ENCODE measurements at regions not wholly inside any gene's neighbourhood (a gene's known extent, or its start where the extent isn't known, plus 50 kb on each side); places are given as distances from the start of the nearest gene placed in this dataset.

- no peaks in the 10 kb centered on the region for H3K27me3 Mint-ChIP-seq
- peaks cover 21% of the 10 kb centered on the region for H3K4me1 Mint-ChIP-seq
- H3K27ac Mint-ChIP-seq, result peak overlapping the region; percentile 79
These were observed 72.3 kb upstream of the NTPCR start for GRCh38 chr1:232878086-232878485.

DNA sequence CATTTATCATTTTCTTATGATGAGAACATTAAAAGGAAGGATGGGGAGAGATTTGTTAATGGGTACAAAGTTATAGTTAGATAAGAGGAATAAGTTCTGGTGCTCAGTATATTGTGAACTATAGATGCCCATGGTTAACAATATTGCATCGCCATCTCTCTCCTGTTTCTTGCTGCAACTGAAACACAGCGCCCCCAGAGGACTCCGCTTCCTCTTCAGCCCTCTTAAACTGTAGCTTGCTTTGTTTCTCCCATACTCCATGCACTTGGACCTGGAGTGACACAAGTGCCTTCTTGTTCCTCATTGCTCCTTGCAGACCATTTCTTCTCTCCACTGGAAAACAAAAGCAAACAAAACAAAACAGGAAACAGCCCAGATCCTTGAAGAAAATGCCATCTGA, 70.1 kb upstream of the NTPCR start:
- Mint-ChIP-seq H3K9me3 (peaks cover 3% of the 10 kb centered on the region), H3K4me1 (peaks cover 21% of the 10 kb centered on the region), H3K36me3 (ENCODE audit: low read depth) (no peaks in the 10 kb centered on the region), H3K4me3 (no peak overlapping the region), H3K27me3 (no peaks in the 10 kb centered on the region), H3K27ac (no peak overlapping the region)
- no peak for ATAC-seq
- DNase-seq, result peak; percentile 12

More at GRCh38 chr1:232878086-232878485, 72.3 kb upstream of the NTPCR start:
- H3K36me3 Mint-ChIP-seq (ENCODE audit: low read depth), result no peaks in the 10 kb centered on the region
- H3K9me3 Mint-ChIP-seq, result peaks cover 3% of the 10 kb centered on the region
- ATAC-seq (no peak), DNase-seq (no peak)
- H3K4me3 Mint-ChIP-seq, result no peak overlapping the region

- no peak overlapping the region for H3K4me3 Mint-ChIP-seq
- H3K27ac Mint-ChIP-seq, result no peak overlapping the region
- no peaks in the 10 kb centered on the region for H3K36me3 Mint-ChIP-seq (ENCODE audit: low read depth)
- H3K27me3 Mint-ChIP-seq, result no peaks in the 10 kb centered on the region
- H3K4me1 Mint-ChIP-seq, result no peaks in the 10 kb centered on the region
- DNase-seq, result no peak
- no peak for ATAC-seq
- H3K9me3 Mint-ChIP-seq, result no peaks in the 10 kb centered on the region
These were observed 66.3 kb upstream of the NTPCR start for GRCh38 chr1:232883992-232884661.

GRCh38 chr1:232886271-232886670, 64.1 kb upstream of the NTPCR start:
- ATAC-seq (no peak), DNase-seq (no peak)
- H3K27me3 Mint-ChIP-seq, result no peaks in the 10 kb centered on the region
- H3K4me1 Mint-ChIP-seq, result peaks cover 9% of the 10 kb centered on the region
- H3K9me3 Mint-ChIP-seq, result no peaks in the 10 kb centered on the region
- no peak overlapping the region for H3K4me3 Mint-ChIP-seq
- no peak overlapping the region for H3K27ac Mint-ChIP-seq
- H3K36me3 Mint-ChIP-seq (ENCODE audit: low read depth), result no peaks in the 10 kb centered on the region

DNA sequence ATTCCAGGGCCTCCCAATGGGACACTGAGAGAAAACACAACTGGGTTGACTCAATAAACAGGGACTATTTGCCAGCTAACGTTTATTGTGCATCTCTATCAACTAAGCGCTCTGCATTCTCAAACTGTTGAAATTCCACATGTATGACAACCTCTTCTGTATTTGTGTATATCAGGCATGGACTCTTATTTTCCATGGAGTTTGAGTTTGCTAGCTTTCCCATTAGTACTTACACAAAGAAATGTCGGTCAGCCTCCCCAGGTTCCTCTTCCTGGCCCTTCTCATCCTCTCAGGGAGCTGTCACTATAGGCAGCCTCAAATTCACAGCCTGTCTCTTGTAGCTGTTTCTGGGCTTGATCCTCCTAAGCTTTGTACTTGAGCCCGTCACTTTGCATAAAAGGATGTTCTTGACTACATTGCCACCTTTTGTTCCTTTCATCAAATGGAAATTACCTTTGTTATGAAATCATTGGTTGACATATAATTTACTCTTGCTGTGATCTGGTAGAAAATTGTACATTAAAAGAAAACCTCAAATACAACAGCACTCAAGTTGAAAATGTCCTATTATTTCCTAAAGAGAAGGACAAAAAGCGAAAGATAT, 60.0 kb upstream of the NTPCR start:
- Mint-ChIP-seq H3K27ac (peak overlapping the region; percentile 52), H3K4me1 (peaks cover 12% of the 10 kb centered on the region), H3K4me3 (no peak overlapping the region), H3K9me3 (peaks cover 6% of the 10 kb centered on the region), H3K36me3 (ENCODE audit: low read depth) (no peaks in the 10 kb centered on the region), H3K27me3 (no peaks in the 10 kb centered on the region)
- ATAC-seq (no peak), DNase-seq (no peak)

DNA sequence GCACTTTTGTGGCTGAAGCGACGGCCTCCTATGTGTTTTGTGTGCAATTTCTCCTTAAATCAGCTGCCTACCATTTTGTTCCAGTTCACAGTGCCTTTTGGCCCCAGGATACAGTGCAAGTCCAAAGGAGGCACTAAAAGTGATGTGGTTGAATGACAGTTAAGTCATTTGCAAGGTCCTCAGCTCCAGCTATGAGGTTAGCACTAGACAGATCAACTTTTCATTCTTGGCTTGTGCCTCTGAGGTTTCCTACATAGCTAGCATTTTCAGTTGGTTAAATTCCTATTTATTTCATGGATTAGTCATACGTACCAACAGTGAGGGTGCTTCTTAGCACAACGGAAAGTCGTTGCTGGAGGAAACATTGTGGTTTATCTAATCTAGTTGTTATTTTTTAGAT, 59.3 kb upstream of the NTPCR start:
- peaks cover 6% of the 10 kb centered on the region for H3K9me3 Mint-ChIP-seq
- H3K4me3 Mint-ChIP-seq, result no peak overlapping the region
- no peaks in the 10 kb centered on the region for H3K36me3 Mint-ChIP-seq (ENCODE audit: low read depth)
- ATAC-seq, result peak; percentile 92
- H3K27ac Mint-ChIP-seq, result peak overlapping the region; percentile 52
- H3K4me1 Mint-ChIP-seq, result peaks cover 12% of the 10 kb centered on the region
- H3K27me3 Mint-ChIP-seq, result no peaks in the 10 kb centered on the region
- no peak for DNase-seq

GRCh38 chr1:232891656-232892317, 58.6 kb upstream of the NTPCR start:
- Mint-ChIP-seq H3K4me3 (no peak overlapping the region), H3K36me3 (ENCODE audit: low read depth) (no peaks in the 10 kb centered on the region), H3K27me3 (no peaks in the 10 kb centered on the region), H3K9me3 (peaks cover 6% of the 10 kb centered on the region), H3K4me1 (peaks cover 12% of the 10 kb centered on the region), H3K27ac (no peak overlapping the region)
- ATAC-seq (no peak), DNase-seq (no peak)

DNA sequence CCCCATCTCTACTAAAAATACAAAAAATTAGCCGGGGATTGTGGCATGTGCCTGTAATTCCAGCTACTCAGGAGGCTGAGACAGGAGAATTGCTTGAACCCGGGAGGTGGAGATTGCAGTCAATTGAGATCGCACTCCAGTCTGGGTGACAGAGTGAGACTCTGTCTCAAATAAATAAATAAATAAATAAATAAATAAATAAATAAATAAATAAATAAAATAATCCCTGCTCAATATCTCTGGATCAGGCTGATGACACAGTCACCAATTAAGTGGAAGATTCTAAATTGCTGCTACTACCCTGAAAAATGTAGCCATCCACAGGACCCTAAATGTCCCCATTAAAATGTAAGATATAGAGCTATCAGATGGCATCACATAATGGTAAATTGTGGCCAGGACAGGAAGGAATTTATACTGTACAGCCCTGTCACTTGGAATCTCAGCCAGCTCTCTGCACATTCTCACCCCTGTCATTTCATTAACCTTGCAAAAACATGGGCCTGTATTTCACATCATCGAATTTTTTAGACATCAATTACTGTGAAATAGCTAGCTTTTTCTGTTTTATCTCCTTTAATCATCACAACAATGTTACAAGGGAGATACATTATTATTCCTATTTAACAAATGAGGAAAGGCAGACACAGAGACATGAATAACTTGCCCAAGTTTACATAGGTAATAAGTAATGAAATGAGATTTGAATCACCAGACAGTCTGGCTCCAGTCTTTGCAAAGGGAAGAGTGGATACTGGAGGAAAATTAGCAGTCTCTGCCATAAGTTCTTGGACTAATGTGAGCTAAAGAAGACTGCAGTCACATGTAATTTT, 56.7 kb upstream of the NTPCR start:
- H3K27ac Mint-ChIP-seq, result no peak overlapping the region
- DNase-seq (no peak), ATAC-seq (no peak)
- H3K36me3 Mint-ChIP-seq (ENCODE audit: low read depth), result no peaks in the 10 kb centered on the region
- H3K4me1 Mint-ChIP-seq, result peaks cover 12% of the 10 kb centered on the region
- H3K4me3 Mint-ChIP-seq, result no peak overlapping the region
- H3K9me3 Mint-ChIP-seq, result peaks cover 6% of the 10 kb centered on the region
- H3K27me3 Mint-ChIP-seq, result no peaks in the 10 kb centered on the region

DNA sequence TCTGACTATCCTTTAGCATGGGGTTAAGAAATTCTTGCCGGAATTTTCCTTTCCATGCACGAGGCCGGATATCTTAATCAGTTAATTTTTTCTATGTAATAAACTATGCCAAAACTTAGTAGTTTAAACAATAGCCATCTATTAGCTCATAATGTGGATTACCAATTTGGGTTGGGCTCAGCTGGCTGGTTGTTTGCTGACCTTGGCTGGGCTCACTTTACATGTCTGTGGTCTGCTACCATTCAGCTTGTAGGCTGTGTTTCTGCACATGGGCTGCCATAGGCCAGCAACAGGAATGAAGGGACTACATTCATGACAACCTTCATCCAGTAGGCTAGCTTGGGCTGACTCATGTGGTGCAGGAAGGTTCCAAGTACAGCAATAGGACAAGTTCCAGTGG, 56.0 kb upstream of the NTPCR start:
- no peaks in the 10 kb centered on the region for H3K27me3 Mint-ChIP-seq
- H3K9me3 Mint-ChIP-seq, result peaks cover 6% of the 10 kb centered on the region
- H3K36me3 Mint-ChIP-seq (ENCODE audit: low read depth), result no peaks in the 10 kb centered on the region
- ATAC-seq (no peak), DNase-seq (no peak)
- no peak overlapping the region for H3K4me3 Mint-ChIP-seq
- no peak overlapping the region for H3K27ac Mint-ChIP-seq
- peaks cover 12% of the 10 kb centered on the region for H3K4me1 Mint-ChIP-seq

- no peaks in the 10 kb centered on the region for H3K36me3 Mint-ChIP-seq (ENCODE audit: low read depth)
- peaks cover 3% of the 10 kb centered on the region for H3K4me1 Mint-ChIP-seq
- DNase-seq, result no peak
- no peak for ATAC-seq
- no peak overlapping the region for H3K27ac Mint-ChIP-seq
- H3K4me3 Mint-ChIP-seq, result no peak overlapping the region
- peaks cover 6% of the 10 kb centered on the region for H3K9me3 Mint-ChIP-seq
- H3K27me3 Mint-ChIP-seq, result no peaks in the 10 kb centered on the region
These were observed 52.4 kb upstream of the NTPCR start for GRCh38 chr1:232897949-232898465.

DNA sequence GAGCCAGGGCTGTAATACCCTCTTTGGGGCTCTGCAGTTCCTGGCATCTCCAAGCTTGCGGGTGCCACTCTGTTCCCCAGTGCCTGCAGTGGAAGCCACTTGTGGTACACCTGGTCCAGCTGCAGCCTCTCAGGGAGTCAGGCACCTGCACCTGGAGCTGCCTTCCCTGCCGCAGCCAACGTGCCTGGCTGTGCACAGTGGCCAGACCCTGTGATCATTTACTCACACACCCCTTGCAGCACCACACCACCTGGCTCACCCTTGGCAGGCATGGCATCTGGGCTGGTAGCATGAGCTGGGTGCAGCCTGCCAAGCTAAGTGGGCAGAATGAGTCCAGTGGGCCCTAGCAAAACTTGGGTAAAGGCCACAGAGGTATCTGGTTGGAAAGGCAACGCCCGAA, 51.1 kb upstream of the NTPCR start:
- Mint-ChIP-seq H3K9me3 (no peaks in the 10 kb centered on the region), H3K4me3 (no peak overlapping the region), H3K27ac (no peak overlapping the region), H3K4me1 (peaks cover 3% of the 10 kb centered on the region), H3K36me3 (ENCODE audit: low read depth) (no peaks in the 10 kb centered on the region), H3K27me3 (no peaks in the 10 kb centered on the region)
- DNase-seq (no peak), ATAC-seq (no peak)

DNA sequence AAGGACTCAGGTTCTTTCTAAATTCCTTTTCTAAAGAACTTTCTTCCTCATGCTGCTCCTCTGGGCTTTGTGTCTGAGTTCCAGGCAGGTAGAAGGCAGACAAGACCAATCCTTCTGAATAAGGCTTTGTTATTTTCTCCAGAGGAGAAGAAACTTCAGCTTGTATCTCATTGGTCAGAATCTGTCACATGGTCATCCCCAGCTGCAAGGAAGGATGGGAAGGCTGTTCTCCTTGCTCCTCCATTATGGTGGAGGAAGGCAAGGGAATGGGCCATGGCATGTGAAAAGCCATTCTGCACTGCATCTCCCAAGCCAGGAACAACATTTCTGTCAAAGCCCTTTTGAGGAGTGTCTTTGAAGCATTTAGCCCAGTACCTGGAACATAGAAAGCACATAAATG, 50.6 kb upstream of the NTPCR start:
- Mint-ChIP-seq H3K36me3 (ENCODE audit: low read depth) (no peaks in the 10 kb centered on the region), H3K27ac (no peak overlapping the region), H3K4me1 (peaks cover 8% of the 10 kb centered on the region), H3K9me3 (no peaks in the 10 kb centered on the region), H3K4me3 (no peak overlapping the region), H3K27me3 (no peaks in the 10 kb centered on the region)
- DNase-seq (no peak), ATAC-seq (no peak)
